ENCODE measurements at regions not wholly inside any gene's neighbourhood (a gene's known extent, or its start where the extent isn't known, plus 50 kb on each side); places are given as distances from the start of the nearest gene placed in this dataset.

- TF ChIP-seq CTCF (optimal IDR thresholded peaks at IDR 0.05 in 1 of 3, IDR thresholded peaks at IDR 0.05 in 1 of 3, conservative IDR thresholded peaks at IDR 0.05 in 1 of 3; ENCODE audit: extremely low read depth in 1 of 3, insufficient read depth in 2 of 3, low read length in 3 of 3) (no peak), EZH2 (IDR thresholded peaks at IDR 0.05; ENCODE audit: low read length) (no peak)
Measured at GRCh38 chr20:51120868-51121267, 98.0 kb upstream of the KCNG1 start.
